Smooth muscle cell (in vitro differentiated cells): ENCODE measurements at regions not wholly inside any gene's neighbourhood (a gene's known extent, or its start where the extent isn't known, plus 50 kb on each side); places are given as distances from the start of the nearest gene placed in this dataset.

Source experiments
- DNase-seq: peaks from one replicate; lab custom pipeline; 2025; ENCODE audit not compliant: unreplicated experiment; lab: John Stamatoyannopoulos, UW
- H2AFZ ChIP-seq: fragments of 200-600 bp; sonication (generic); 2 replicates; pipeline ENCODE4 v1.6.0; 2016; ENCODE audit warnings: antibody characterized with exemption, low read depth, mild to moderate bottlenecking
- H3F3A ChIP-seq: fragments of 200-600 bp; sonication (generic); 2 replicates; pipeline ENCODE4 v1.6.0; 2017; ENCODE audit warnings: antibody characterized with exemption, low read depth
- H3K27ac ChIP-seq: fragments of 200-600 bp; sonication (generic); 2 replicates; pipeline ENCODE4 v1.5.1; 2016; ENCODE audit warnings: low read depth, mild to moderate bottlenecking
- H3K27me3 ChIP-seq: fragments of 200-600 bp; sonication (generic); 2 replicates; pipeline ENCODE4 v1.6.1; 2016; ENCODE audit warnings: low read depth, mild to moderate bottlenecking
- H3K36me3 ChIP-seq: fragments of 200-600 bp; sonication (generic); 2 replicates; pipeline ENCODE4 v1.5.1; 2016; ENCODE audit warnings: low read depth
- H3K4me1 ChIP-seq: fragments of 200-600 bp; sonication (generic); 2 replicates; pipeline ENCODE4 v1.5.1; 2016; ENCODE audit warnings: low read depth
- H3K4me2 ChIP-seq: fragments of 200-600 bp; sonication (generic); 2 replicates; pipeline ENCODE4 v1.6.0; 2016; ENCODE audit warnings: mild to moderate bottlenecking
- H3K4me3 ChIP-seq: fragments of 200-600 bp; sonication (generic); 2 replicates; pipeline ENCODE4 v1.5.1; 2016; ENCODE audit warnings: mild to moderate bottlenecking
- H3K79me2 ChIP-seq: fragments of 200-600 bp; sonication (generic); 2 replicates; pipeline ENCODE4 v1.6.0; 2016; ENCODE audit warnings: low read depth, mild to moderate bottlenecking
- H3K9ac ChIP-seq: fragments of 200-600 bp; sonication (generic); 2 replicates; pipeline ENCODE4 v1.6.0; 2016; ENCODE audit warnings: low read depth
- H3K9me3 ChIP-seq: fragments of 200-600 bp; sonication (generic); replicated peaks from 2 replicates; pipeline ENCODE4 v1.5.1; 2016; ENCODE audit warnings: low read depth
- H4K20me1 ChIP-seq: fragments of 200-600 bp; sonication (generic); 2 replicates; pipeline ENCODE4 v1.6.0; 2016; ENCODE audit warnings: low read depth
- CTCF ChIP-seq: fragments of 200-600 bp; sonication (generic); IDR thresholded peaks from 2 replicates; pipeline ENCODE4 v1.5.1; 2017; ENCODE audit warnings: borderline replicate concordance, mild to moderate bottlenecking, antibody characterized with exemption; ENCODE audit not compliant: insufficient read depth, poor library complexity, severe bottlenecking
- WGBS: methylation state at CpG from one replicate; pipeline ENCODE4 v1.1.7; 2016; ENCODE audit warnings: low lambda C conversion rate; 5-methylcytosine and 5-hydroxymethylcytosine counted together

GRCh38 chr1:9419369-9420041 lies 119.8 kb upstream of the SLC25A33 start:
- DNase-seq = no peak
- no peaks in the 10 kb centered on the region for H3K79me2 ChIP-seq
- H3K27me3 ChIP-seq = no peaks in the 10 kb centered on the region
- H3K4me3 ChIP-seq = no peak overlapping the region
- no peaks in the 10 kb centered on the region for H3K36me3 ChIP-seq
- H2AFZ ChIP-seq = no peak overlapping the region
- no peak overlapping the region for H3K9ac ChIP-seq
- H3K4me2 ChIP-seq = no peak overlapping the region
- 94% methylated on average over 8 of the region's 8 CpGs for WGBS
- H4K20me1 ChIP-seq = no peaks in the 10 kb centered on the region
- H3F3A ChIP-seq = peaks cover 10% of the 10 kb centered on the region
- H3K27ac ChIP-seq = no peak overlapping the region
- H3K9me3 ChIP-seq = no peaks in the 10 kb centered on the region
- no peaks in the 10 kb centered on the region for H3K4me1 ChIP-seq
- TF ChIP-seq CTCF = no peak

GRCh38 chr1:9420835-9421532 lies 118.3 kb upstream of the SLC25A33 start:
- Histone ChIP-seq H3K4me1 (no peaks in the 10 kb centered on the region), H4K20me1 (no peaks in the 10 kb centered on the region), H3K36me3 (no peaks in the 10 kb centered on the region), H3K79me2 (no peaks in the 10 kb centered on the region), H3K9ac (no peak overlapping the region), H3K9me3 (no peaks in the 10 kb centered on the region), H3K27ac (no peak overlapping the region), H3K4me3 (no peak overlapping the region), H3F3A (no peaks in the 10 kb centered on the region), H3K27me3 (no peaks in the 10 kb centered on the region), H3K4me2 (no peak overlapping the region), H2AFZ (no peak overlapping the region)
- TF ChIP-seq CTCF = no peak
- no peak for DNase-seq
- WGBS = 97% methylated on average over 5 of the region's 5 CpGs

GRCh38 chr1:9421533-9421873 lies 117.8 kb upstream of the SLC25A33 start:
- Histone ChIP-seq H3K4me3 (no peak overlapping the region), H3K79me2 (no peaks in the 10 kb centered on the region), H3K4me1 (no peaks in the 10 kb centered on the region), H3K36me3 (no peaks in the 10 kb centered on the region), H3K4me2 (no peak overlapping the region), H3K27ac (no peak overlapping the region), H4K20me1 (no peaks in the 10 kb centered on the region), H3F3A (no peaks in the 10 kb centered on the region), H3K27me3 (no peaks in the 10 kb centered on the region), H2AFZ (no peak overlapping the region), H3K9me3 (no peaks in the 10 kb centered on the region), H3K9ac (no peak overlapping the region)
- DNase-seq = no peak
- WGBS = 88% methylated on average over 5 of the region's 5 CpGs
- no peak for TF ChIP-seq CTCF

- Histone ChIP-seq H3K27ac (no peak overlapping the region), H3K4me2 (no peak overlapping the region), H3K79me2 (no peaks in the 10 kb centered on the region), H3K27me3 (no peaks in the 10 kb centered on the region), H3K4me1 (no peaks in the 10 kb centered on the region), H3K9ac (no peak overlapping the region), H3K4me3 (no peak overlapping the region), H3K36me3 (no peaks in the 10 kb centered on the region), H3K9me3 (no peaks in the 10 kb centered on the region), H4K20me1 (no peaks in the 10 kb centered on the region), H2AFZ (no peak overlapping the region), H3F3A (no peaks in the 10 kb centered on the region)
- 73% methylated on average over 14 of the region's 14 CpGs for WGBS
- TF ChIP-seq CTCF = no peak
- no peak for DNase-seq
Observed at GRCh38 chr1:9422321-9422720, 116.9 kb upstream of the SLC25A33 start.
